ENCODE measurements at regions not wholly inside any gene's neighbourhood (a gene's known extent, or its start where the extent isn't known, plus 50 kb on each side); places are given as distances from the start of the nearest gene placed in this dataset.
"Not testable (repeated sequence)": the region's sequence is repeated elsewhere in the genome, so short reads cannot be mapped to it uniquely, and the experiment has no call there.

DNA sequence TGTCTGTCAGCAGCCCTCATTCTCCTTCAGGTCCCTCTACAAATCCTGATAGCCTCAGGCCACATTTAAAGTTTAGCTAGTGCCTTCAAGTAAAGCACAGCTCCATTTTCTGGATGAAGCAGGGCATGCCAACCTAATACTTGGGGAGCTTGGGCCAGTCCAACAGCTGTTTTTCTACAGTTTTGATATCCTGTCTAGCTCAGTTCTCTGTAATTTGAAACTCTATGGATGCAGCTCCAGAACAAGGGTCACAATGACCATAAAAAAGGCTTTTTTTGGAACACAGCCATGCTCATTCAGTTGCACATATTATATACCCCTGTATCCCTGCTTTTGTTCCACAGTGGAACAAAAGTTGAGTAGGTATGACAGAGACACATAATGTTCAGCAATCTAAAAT, 373.5 kb downstream of the SUCLG1 start:
- DNase-seq (ENCODE audit: low spot score), result no peak

DNA sequence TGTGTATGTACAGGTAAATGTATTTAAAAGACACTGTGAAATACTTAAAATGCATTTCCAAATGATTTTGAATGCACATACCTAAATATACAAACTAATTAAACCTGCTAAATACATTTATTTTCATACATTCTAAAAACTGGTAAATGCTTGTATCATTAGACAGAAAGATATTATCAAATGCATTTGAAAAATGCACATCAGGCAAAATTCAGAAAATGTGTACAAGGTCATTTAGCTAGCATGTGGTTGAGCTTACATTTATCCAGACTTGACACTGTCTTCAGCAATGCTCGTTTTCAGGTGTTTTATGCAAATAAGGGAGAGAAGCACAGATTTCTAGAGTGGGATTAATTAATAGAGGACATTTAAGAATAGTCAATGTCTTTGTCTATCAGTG, 374.2 kb downstream of the SUCLG1 start:
- intact Hi-C loops (cut with DNase I), result no loop called here
- DNase-seq (ENCODE audit: low spot score), result no peak

More for the DNA sequence above, 373.5 kb downstream of the SUCLG1 start:
- intact Hi-C loops (cut with DNase I), result no loop called here

DNA sequence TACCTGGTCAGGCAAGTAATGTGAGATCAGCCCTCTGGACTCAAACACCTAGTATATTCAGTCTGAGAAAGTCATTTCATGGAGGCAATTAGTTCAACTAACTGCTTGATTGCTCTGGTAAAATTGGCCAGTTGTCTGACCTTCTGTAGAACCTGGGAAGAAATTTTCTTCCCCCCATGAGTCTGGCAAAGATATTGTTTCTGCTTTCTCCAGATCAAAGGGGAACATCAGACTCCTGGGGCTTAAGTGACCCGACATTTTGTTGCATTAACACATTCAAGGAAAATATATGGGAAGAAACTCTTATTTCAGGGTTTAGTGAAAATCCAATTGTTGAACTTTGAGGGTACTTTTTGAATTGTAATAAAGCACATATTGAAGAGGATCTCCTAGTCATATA, 375.1 kb downstream of the SUCLG1 start:
- DNase-seq (ENCODE audit: low spot score), result no peak
- intact Hi-C loops (cut with DNase I), result no loop called here

DNA sequence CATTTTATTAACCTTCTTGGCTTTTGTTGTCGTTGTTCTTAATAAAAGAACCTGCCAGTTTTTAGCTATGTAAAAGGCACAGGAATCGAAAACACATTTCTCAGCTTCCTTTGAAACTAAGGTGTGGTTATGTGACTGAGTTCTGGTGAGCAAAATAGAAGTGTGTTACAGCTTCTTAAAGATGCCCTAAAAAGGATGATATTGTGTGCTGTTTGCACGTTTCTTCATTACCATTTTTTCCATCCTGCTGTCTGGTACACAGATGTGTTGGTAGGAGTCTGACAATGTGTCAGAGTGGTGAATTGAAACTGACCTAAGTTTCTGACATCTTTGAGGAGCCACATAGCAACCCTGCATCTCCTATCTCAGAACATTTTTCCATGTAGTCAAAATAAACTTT, 380.6 kb downstream of the SUCLG1 start:
- intact Hi-C loops (cut with DNase I), result no loop called here
- no peak for DNase-seq (ENCODE audit: low spot score)

DNA sequence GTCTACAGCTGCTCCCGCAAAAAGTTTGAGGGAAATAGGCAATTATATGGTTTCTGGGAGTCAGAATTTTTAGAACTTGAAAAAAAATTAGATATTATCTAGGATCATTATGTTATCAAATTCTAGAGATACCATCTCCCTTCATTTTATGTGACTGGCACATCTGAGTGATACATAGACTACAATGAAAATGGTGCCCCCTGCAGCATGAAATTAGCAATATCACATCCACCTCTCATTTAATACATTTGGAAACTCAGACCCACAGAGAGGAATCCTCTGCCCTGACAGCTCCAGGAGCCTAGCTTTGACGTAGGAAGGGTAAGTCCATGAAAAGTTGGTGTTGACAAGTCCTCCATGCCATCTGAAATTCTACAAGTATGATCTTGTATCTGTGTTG, 381.6 kb downstream of the SUCLG1 start:
- no peak for DNase-seq (ENCODE audit: low spot score)
- intact Hi-C loops (cut with DNase I), result no loop called here

DNA sequence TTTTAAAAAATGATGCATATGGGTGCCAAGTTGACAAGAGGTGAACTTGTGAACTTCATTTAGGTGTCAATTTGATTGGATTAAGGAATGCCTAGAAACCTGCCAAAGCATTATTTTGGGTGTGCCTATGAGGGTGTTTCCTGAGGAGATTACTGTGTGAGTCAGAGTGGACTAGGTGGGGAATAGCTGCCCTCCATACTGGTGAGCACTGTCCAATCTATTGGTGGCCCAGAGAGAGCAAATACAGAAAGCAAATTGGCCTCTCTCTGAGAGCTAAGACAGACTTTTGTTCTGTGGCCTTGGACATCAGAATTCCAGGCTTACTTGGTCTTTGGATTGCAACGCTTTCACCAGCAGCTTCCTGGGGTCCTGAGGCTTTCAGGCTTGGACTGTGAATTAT, 388.0 kb downstream of the SUCLG1 start:
- no peak for DNase-seq (ENCODE audit: low spot score)
- intact Hi-C loops (cut with DNase I), result no loop called here

DNA sequence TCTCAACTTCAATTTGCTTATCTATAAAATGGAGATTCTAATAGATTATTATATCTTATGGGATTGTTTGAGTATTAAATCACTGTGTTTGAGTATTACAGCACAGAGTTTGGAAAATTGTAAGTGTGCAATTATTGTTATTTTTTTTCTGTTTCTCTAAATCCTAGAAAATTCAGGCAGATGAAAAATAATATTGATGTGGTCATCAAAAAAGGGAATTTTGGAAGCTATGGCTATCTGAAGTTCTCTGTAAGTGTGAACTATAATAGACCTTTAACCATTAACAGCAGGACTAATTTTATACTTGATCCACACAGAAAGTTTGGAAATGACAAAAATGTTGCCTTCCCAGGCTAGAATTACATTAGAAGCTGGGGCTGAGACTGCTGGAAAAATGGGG, 393.2 kb downstream of the SUCLG1 start:
- intact Hi-C loops (cut with DNase I), result no loop called here
- no peak for DNase-seq (ENCODE audit: low spot score)

DNA sequence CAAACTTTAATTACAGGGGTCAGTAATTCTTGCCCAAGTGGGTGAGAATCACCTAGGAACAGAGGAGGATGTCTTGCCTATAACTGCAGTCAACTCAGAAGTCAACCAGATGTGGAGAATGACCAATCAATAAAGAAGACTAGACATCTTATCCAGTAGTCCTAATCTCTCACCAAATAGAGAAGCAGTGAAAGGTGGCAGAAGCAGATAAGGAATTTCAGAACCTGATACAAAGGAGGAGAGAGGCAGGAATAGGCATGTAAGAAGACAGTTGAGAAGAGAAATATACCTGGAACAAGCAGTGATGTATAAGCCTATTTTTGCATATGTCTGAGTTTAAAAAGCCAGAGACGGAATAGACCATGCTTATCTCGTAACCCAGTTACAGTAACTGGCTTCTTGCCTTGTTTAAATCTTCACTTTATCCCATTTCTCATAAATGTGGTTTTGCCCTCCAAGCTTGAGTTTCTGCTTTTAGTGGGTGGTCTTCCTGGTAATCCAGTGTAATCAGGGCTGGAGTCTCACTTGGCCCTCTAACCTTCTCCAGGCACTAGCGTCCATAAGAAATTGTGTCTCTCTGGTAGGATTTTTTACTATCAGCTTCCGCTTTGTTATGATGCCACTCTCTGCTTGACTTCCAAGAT, 401.0 kb downstream of the SUCLG1 start:
- intact Hi-C loops (cut with DNase I), result no loop called here
- DNase-seq (ENCODE audit: low spot score), result no peak

DNA sequence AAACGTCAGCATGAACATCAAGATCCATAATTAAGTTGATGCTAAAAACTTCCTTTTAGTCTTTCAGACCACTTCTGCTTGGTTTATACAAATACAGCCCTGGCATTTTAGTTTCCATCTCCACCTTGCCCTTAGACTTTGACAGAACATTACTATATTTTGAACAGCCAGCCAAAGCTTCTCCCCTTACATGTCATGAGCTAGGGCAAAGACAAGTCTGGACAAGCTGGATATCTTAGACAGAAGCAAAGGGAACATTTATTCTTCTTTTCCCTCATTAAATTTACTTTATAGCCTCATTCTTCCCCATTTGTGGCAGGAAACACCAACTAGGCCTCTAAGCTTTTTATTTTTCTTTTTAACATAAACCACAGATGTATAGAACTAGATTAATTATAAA, 403.3 kb downstream of the SUCLG1 start:
- DNase-seq (ENCODE audit: low spot score), result no peak
- intact Hi-C loops (cut with DNase I), result no loop called here

DNA sequence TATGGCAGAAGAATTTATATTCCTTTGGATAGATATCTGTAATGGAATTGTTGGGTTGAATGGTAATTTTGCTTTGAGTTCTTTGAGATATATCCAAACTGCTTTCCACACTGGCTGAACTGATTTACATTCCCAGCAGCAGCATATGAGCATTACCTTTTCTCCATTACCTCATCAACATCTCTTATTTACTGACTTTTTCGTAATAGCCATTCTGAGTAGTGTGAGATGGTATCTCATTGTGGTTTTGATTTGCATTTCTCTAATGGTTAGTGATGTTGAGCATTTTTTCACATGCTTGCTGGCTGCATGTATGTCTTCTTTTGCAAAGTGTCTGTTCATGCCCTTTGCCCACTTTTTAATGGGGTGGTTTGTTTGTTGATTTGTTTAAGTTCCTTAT, 404.5 kb downstream of the SUCLG1 start:
- DNase-seq (ENCODE audit: low spot score); intact Hi-C loops (cut with DNase I): not testable (repeated sequence)

DNA sequence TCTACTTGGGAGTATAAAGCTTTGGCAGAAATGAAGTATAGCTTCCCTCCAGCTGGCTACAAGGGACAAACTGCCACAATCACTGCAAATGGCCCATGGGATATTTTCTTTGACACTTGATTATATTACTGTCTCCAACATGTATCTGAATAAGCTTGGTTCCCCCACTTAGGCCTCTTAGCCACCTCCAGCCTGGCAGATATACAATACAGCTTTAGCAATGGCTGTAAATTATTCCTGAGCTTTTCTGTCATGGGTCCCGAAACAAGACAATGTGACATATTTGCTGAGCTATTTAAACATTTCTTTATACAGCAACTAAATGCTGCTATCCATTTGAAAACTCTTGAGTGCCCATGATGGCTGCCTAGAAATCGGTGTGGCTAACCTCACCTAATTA, 406.2 kb downstream of the SUCLG1 start:
- intact Hi-C loops (cut with DNase I), result no loop called here
- no peak for DNase-seq (ENCODE audit: low spot score)

DNA sequence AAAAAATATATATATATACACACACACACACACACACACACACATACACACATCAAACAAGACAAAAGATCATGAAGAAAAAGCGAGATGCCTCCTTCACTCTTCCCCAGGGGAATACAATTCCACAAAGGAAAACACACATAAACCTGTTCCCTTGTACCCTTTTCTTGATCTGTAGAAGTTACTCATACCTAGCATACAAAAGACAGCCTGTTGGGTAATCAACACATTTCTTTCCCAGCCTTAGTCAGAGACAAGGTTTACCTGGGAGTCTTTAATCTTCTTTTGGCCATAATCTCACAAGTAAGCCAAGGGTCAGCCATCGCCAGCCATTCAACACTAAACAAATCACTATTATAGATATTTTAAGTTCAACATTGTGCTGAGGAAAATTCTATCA, 407.0 kb downstream of the SUCLG1 start:
- no peak for DNase-seq (ENCODE audit: low spot score)
- intact Hi-C loops (cut with DNase I), result no loop called here

DNA sequence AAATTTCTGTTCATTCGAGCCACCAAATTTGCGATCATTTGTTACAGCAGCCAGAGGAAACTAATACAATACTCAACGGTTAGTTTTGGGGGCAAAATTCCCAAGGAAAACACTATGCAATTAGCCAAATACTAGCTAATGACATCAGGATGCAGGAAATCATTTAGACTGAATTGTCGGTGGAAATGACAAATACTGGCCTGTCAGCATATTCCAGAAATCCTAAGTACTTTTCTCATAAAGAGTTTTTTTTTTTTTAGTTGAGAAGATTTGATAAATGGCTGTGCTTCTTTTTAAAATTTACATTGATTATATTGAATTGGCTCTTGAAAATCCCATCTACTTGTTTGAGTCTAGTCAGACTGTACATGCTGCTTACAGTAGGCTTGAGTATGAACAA, 410.1 kb downstream of the SUCLG1 start:
- DNase-seq (ENCODE audit: low spot score), result no peak
- intact Hi-C loops (cut with DNase I), result no loop called here

DNA sequence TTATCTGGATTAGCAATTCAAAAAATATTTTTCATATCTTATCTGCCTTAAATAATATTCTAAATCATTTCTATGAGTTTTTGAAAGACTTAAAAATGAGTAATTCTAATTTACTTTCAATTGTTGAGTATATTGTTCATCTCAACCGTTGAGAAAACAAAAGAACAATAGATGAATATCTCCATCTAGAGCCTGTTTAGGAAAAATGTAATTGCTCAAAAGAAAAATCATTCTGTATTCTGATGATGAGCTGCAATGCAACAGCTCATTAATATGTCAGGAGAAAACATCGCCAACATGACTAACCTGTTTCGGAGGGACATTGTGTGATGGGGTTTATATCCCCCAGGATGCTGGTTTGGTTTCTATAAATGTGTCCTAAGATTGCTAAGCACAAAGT, 417.6 kb downstream of the SUCLG1 start:
- no peak for DNase-seq (ENCODE audit: low spot score)
- intact Hi-C loops (cut with DNase I), result no loop called here

DNA sequence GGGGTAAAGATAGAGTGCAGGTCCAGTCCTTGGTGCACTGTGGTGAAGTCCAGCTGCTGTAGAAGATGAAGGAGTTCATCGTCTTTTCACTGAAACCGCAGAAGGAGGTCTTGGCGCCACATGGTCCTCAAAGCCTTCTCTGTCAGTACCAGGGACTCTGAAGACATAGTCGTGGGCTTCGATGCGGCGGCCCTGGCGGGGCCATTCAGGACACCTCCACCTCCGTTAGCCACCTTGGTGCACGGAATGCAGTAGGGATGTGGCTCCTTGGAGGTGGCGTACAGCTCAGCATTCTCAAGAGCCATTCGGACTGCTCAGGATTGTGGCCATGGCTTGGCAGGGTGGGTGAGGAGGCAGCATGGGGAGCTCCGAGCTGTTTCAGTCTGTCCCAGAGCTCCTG, 418.8 kb downstream of the SUCLG1 start:
- intact Hi-C loops (cut with DNase I), result no loop called here
- DNase-seq (ENCODE audit: low spot score), result no peak

DNA sequence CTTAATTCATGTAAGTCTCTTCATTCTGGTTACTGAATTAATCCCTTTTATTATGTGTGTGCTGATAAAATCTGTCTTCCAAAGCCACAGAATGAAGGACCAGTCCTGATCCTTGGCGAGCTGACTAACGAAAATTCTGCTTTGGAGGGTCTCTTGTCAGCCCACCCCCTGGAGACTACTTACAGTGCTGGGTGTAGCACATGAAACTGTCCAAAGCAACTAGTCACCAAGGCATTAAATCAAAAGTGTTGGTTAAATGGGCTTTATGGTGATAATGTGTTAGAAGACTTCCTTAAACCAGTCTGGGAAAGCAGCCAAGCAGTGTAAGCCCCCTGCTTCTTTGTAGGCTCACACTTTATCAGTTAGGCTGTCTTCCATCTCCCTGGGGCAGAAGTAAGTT, 420.2 kb downstream of the SUCLG1 start:
- DNase-seq (ENCODE audit: low spot score), result no peak
- intact Hi-C loops (cut with DNase I), result no loop called here

DNA sequence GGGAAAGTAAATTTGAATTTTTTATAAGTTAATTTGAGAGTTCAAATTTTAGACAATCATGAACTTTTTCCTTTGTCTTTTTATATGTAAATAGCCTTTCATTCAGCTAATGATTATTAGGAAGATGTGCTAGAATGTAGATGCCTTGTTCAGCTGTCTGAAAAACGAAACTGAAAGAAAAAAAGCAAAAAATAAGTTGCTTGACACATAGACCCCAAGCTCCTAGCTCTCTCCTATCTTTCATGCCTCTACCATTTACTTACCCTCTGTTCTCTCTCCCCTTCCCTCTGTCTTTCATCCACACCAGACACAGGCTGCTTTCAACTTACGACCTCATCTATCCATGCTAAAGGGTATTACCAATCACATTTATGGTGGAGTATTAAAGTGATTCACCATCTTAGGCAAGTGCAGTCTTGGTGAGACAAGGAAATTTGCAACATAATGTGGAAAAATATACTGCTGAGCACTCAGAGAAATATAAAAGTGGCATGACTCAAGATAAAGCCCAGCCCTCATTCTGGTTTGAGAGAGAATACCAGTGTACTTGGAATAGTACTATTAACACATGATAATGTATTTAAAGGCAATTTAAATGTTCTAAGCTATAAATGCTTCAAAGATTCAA, 425.6 kb downstream of the SUCLG1 start:
- DNase-seq (ENCODE audit: low spot score), result no peak
- intact Hi-C loops (cut with DNase I), result no loop called here

DNA sequence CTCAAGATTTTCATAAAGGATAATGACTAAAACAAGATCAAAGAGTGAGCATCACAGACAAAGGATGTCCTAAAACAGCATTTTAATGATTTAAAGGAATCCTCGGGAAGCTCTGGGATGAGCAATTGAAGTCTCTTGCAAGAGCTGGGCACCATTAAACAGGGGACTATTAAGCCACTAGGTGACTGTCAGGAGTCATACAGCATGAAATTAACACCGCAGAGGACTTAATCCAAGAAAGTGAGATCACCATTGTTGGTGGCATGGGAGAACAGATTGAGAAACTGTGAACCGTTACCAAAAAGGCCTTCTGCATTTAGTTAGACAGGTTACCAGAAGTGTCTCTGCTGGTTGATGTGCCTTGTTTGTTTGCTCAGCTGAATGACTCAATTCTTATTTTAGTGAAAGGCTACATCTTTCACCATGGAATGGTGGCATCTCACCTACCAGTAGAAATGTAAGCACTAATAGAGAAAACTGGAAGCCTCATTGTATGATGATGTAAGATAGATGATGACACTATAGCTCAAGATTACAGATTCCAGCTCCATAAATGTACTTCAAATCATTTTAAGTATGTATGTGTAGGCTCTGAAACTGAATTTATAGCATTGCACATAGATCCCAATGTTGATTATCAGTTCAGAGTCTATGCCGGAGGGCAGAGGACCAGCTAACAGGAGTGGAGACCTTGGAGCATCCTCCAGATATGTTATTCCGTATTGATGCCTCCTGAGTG, 427.6 kb downstream of the SUCLG1 start:
- intact Hi-C loops (cut with DNase I), result no loop called here

DNA sequence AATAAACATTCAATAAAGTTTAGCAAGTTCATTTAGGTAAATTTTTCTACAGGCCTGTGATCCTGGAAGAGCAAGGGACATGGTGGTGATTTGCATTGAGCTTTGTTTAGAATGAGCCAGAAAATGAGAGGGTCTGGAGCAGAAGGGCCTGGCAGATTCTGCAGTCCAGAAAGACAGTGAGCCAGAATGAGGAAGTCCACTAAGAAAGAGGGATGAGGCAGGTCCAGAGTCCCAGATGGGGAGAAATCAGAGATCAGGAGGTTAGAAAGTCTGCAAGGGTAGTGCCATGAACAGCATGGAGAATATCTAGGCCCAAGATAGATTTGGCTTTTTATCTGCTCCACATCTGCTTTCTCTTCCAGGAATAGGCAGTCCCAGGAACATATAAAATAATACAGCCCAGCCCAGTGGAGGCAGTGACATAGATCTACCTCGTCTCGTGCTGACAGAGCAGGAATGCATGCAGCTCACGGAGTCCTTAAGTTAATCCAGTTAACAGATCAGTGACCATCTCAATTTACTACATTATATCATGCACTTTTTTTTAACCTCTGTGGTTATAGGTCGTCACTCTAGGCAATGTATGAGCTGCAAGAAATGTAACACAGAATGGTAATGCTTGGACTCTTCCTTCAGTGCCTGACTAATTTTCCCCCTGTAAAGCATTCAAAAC, 429.0 kb downstream of the SUCLG1 start:
- DNase-seq (ENCODE audit: low spot score), result no peak
- intact Hi-C loops (cut with DNase I), result no loop called here

More for the DNA sequence above, 427.6 kb downstream of the SUCLG1 start:
- DNase-seq (ENCODE audit: low spot score), result no peak

DNA sequence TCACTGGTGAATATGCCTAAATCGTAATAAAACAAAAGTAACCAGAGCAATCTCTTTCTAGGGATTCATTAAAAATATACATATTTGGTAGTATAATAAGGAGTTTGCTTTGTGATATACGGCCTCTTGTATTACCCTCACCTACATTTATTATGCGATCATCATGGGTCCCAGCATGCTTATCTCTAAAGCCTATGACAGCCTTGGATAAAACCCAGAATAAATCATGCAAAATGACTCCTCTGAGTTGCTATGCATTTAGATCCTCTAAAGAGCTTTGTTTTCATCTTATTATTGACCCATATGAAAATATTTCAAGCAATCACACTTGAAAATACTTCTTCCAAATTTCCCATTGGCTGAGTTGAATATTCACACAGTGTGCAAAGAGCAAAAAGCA, 432.3 kb downstream of the SUCLG1 start:
- intact Hi-C loops (cut with DNase I), result no loop called here

More for the DNA sequence above, 432.3 kb downstream of the SUCLG1 start:
- DNase-seq (ENCODE audit: low spot score), result no peak
